H1 (cell line): ENCODE measurements at regions not wholly inside any gene's neighbourhood (a gene's known extent, or its start where the extent isn't known, plus 50 kb on each side); places are given as distances from the start of the nearest gene placed in this dataset.

Experiments used
- CTCF ChIA-PET: fragments of 300-600 bp; sonication (Branson Sonifier 250); formaldehyde crosslinking; loops from one replicate; lab custom pipeline; 2021; ENCODE audit not compliant: partially characterized antibody; lab: Charles Lee
- POLR2A ChIA-PET: fragments of 300-600 bp; sonication (Branson Sonifier 250); formaldehyde crosslinking; loops from one replicate; lab custom pipeline; 2021; ENCODE audit warnings: inconsistent platforms; ENCODE audit not compliant: partially characterized antibody; lab: Charles Lee
- DNase-seq, 2 experiments: peaks; one replicate each; pipeline versions ENCODE4 v3.0.0 to v3.0.0-alpha.2; 2010 to 2022; ENCODE audit warnings: low spot score in 2 of 2, low read depth in 1 of 2, mixed read lengths in 1 of 2
- FAIRE-seq: peaks from 2 replicates; lab custom pipeline; 2011; peaks lifted over from hg19 to GRCh38; lab: Jason Lieb, UNC
- H2AFZ ChIP-seq: 2 replicates; pipeline ENCODE4 v1.8.1; 2012; ENCODE audit warnings: low read length, inconsistent platforms
- H2AK5ac ChIP-seq: 2 replicates; pipeline ENCODE4 v1.6.1; 2013; ENCODE audit warnings: low read depth, low read length
- H2BK120ac ChIP-seq: replicated peaks from 2 replicates; pipeline ENCODE3; 2013; ENCODE audit warnings: low read depth, low read length, inconsistent platforms
- H2BK12ac ChIP-seq: 2 replicates; pipeline ENCODE4 v1.6.1; 2013; ENCODE audit warnings: low read depth, low read length
- H2BK15ac ChIP-seq: 2 replicates; pipeline ENCODE4 v1.6.1; 2013; ENCODE audit warnings: low read length
- H2BK20ac ChIP-seq: 2 replicates; pipeline ENCODE4 v1.6.1; 2013; ENCODE audit warnings: low read length
- H2BK5ac ChIP-seq: 2 replicates; pipeline ENCODE4 v1.6.1; 2013; ENCODE audit warnings: low read depth, low read length
- H3K14ac ChIP-seq: 2 replicates; pipeline ENCODE4 v1.6.1; 2013; ENCODE audit warnings: inconsistent platforms; ENCODE audit not compliant: insufficient read length
- H3K18ac ChIP-seq: 2 replicates; pipeline ENCODE4 v1.6.1; 2013; ENCODE audit warnings: low read length; ENCODE audit errors: extremely low read depth
- H3K23ac ChIP-seq: 2 replicates; pipeline ENCODE4 v1.6.1; 2013; ENCODE audit warnings: inconsistent platforms; ENCODE audit not compliant: insufficient read length
- H3K23me2 ChIP-seq: 2 replicates; pipeline ENCODE4 v1.6.1; 2013; ENCODE audit warnings: low read depth, low read length
- H3K27ac ChIP-seq: 2 replicates; pipeline ENCODE4 v1.6.1; 2011; ENCODE audit warnings: low read depth, low read length, inconsistent platforms
- H3K27me3 ChIP-seq, 4 experiments: replicated peaks in 1 of 4; 1 replicate in 1 of 4; 2 replicates in 3 of 4; pipeline versions ENCODE4 v1.6.1 to v1.8.1; 2011 to 2013; ENCODE audit warnings: low read length in 3 of 4, mild to moderate bottlenecking in 3 of 4, inconsistent platforms in 2 of 4, mixed read lengths in 2 of 4, moderate library complexity in 1 of 4; ENCODE audit not compliant: control insufficient read depth in 3 of 4, insufficient read depth in 3 of 4; ENCODE audit errors: extremely low read depth in 1 of 4
- H3K36me3 ChIP-seq, 4 experiments: 2 replicates each; pipeline versions ENCODE4 v1.6.1 to v1.8.1; 2011 to 2013; ENCODE audit warnings: mild to moderate bottlenecking in 4 of 4, low read length in 3 of 4, moderate library complexity in 2 of 4, control low read depth in 1 of 4, inconsistent platforms in 1 of 4; ENCODE audit not compliant: insufficient read depth in 4 of 4, control insufficient read depth in 2 of 4
- H3K4ac ChIP-seq: replicated peaks from 2 replicates; pipeline ENCODE3; 2013; ENCODE audit warnings: low read length, low read depth, mixed read lengths, inconsistent platforms; ENCODE audit not compliant: insufficient read length
- H3K4me1 ChIP-seq, 4 experiments: replicated peaks in 1 of 4; 1 replicate in 1 of 4; 2 replicates in 3 of 4; pipeline versions ENCODE4 v1.6.1 to v1.8.1; 2011 to 2013; ENCODE audit warnings: low read length in 3 of 4, inconsistent platforms in 2 of 4, mixed read lengths in 1 of 4; ENCODE audit not compliant: insufficient read depth in 4 of 4, control insufficient read depth in 3 of 4
- H3K4me2 ChIP-seq, 2 experiments: 2 replicates each; pipeline versions ENCODE4 v1.6.1 to v1.8.1; 2011 to 2013; ENCODE audit warnings: low read depth in 2 of 2, low read length in 2 of 2, control low read depth in 1 of 2, inconsistent platforms in 1 of 2, mild to moderate bottlenecking in 1 of 2; ENCODE audit not compliant: insufficient read depth in 1 of 2
- H3K4me3 ChIP-seq, 4 experiments: fragments of 200-600, 300-600 bp in 1 of 4; sonication (generic), shearing (Covaris generic), sonication (Bioruptor Twin) in 1 of 4; 2 replicates each; pipeline versions ENCODE4 v1.5.1 to v1.8.1; 2011 to 2016; ENCODE audit warnings: low read length in 4 of 4, low read depth in 3 of 4, control low read depth in 2 of 4, inconsistent platforms in 2 of 4, mild to moderate bottlenecking in 2 of 4, mixed read lengths in 1 of 4, moderate library complexity in 1 of 4; ENCODE audit not compliant: insufficient read depth in 2 of 4; ENCODE audit errors: extremely low read depth in 1 of 4
- H3K56ac ChIP-seq: replicated peaks from 2 replicates; pipeline ENCODE3; 2013; ENCODE audit warnings: low read depth, mild to moderate bottlenecking, mixed read lengths, low read length, inconsistent platforms; ENCODE audit not compliant: insufficient read length
- H3K79me1 ChIP-seq: 2 replicates; pipeline ENCODE4 v1.6.1; 2013; ENCODE audit warnings: low read depth, low read length, control low read depth
- H3K79me2 ChIP-seq, 2 experiments: 2 replicates each; pipeline versions ENCODE4 v1.6.1 to v1.8.1; 2012 to 2013; ENCODE audit warnings: low read length in 2 of 2, mild to moderate bottlenecking in 2 of 2, inconsistent platforms in 1 of 2; ENCODE audit not compliant: insufficient read depth in 2 of 2, control insufficient read depth in 1 of 2
- H3K9ac ChIP-seq, 4 experiments: replicated peaks in 1 of 4; 1 replicate in 1 of 4; 2 replicates in 3 of 4; pipeline versions ENCODE4 v1.6.1 to v1.8.1; 2011 to 2013; ENCODE audit warnings: low read depth in 3 of 4, low read length in 3 of 4, control low read depth in 2 of 4, mild to moderate bottlenecking in 2 of 4, moderate library complexity in 2 of 4, inconsistent platforms in 1 of 4; ENCODE audit errors: extremely low read depth in 1 of 4
- H3K9me3 ChIP-seq, 2 experiments: 2 replicates each; pipeline versions ENCODE4 v1.6.1 to v1.8.1; 2012 to 2013; ENCODE audit warnings: mild to moderate bottlenecking in 2 of 2, moderate library complexity in 2 of 2, control low read depth in 1 of 2, inconsistent platforms in 1 of 2, low read depth in 1 of 2, low read length in 1 of 2, mixed read lengths in 1 of 2; ENCODE audit not compliant: insufficient read depth in 2 of 2
- H4K20me1 ChIP-seq, 2 experiments: replicated peaks in 1 of 2; 2 replicates each; pipeline versions ENCODE3 to v1.8.1; 2011 to 2013; ENCODE audit warnings: inconsistent platforms in 2 of 2, low read length in 2 of 2, mild to moderate bottlenecking in 1 of 2; ENCODE audit not compliant: insufficient read depth in 2 of 2, control insufficient read depth in 1 of 2
- H4K5ac ChIP-seq: 2 replicates; pipeline ENCODE4 v1.6.1; 2013; ENCODE audit warnings: low read length, low read depth, mixed read lengths, inconsistent platforms; ENCODE audit not compliant: insufficient read length
- H4K8ac ChIP-seq: 2 replicates; pipeline ENCODE4 v1.8.0; 2013; ENCODE audit warnings: mild to moderate bottlenecking, moderate library complexity, low read length, inconsistent platforms; ENCODE audit not compliant: insufficient read depth; ENCODE audit errors: extremely low read depth
- H4K91ac ChIP-seq: replicated peaks from 2 replicates; pipeline ENCODE3; 2013; ENCODE audit warnings: low read length, mixed read lengths, inconsistent platforms; ENCODE audit not compliant: insufficient read length
- CTBP2 ChIP-seq: IDR thresholded peaks from 2 replicates; pipeline ENCODE4 v1.7.0; 2011; ENCODE audit warnings: borderline replicate concordance, mild to moderate bottlenecking, moderate library complexity, mixed read lengths, low read length; ENCODE audit not compliant: insufficient read depth, insufficient read length
- EP300 ChIP-seq, 2 experiments: IDR thresholded peaks; 1 replicate in 1 of 2; 2 replicates in 1 of 2; pipeline ENCODE4 v1.6.1; 2011 to 2012; ENCODE audit warnings: low read depth in 2 of 2, low read length in 2 of 2, mild to moderate bottlenecking in 2 of 2, borderline replicate concordance in 1 of 2, inconsistent platforms in 1 of 2, moderate library complexity in 1 of 2
- EZH2 ChIP-seq: fragments of 200-600 bp; sonication (generic); IDR thresholded peaks from 2 replicates; pipeline ENCODE4 v1.7.1; 2012; ENCODE audit warnings: low read depth, mild to moderate bottlenecking, moderate library complexity, low read length, inconsistent platforms; ENCODE audit not compliant: severe bottlenecking
- WGBS, 2 experiments: shearing (Covaris generic) in 1 of 2; methylation state at CpG; one replicate each; pipeline versions ENCODE4 v1.1.6 to v1.1.7; 2013 to 2015; ENCODE audit warnings: low lambda C conversion rate in 2 of 2, mixed read lengths in 2 of 2, inconsistent platforms in 1 of 2, low coverage in 1 of 2, missing lambda C conversion rate in 1 of 2; ENCODE audit not compliant: insufficient replicate concordance in 2 of 2, insufficient coverage in 1 of 2, insufficient read length in 1 of 2; ENCODE audit errors: extremely low coverage in 1 of 2, missing lambda C conversion rate in 1 of 2; 5-methylcytosine and 5-hydroxymethylcytosine counted together

GRCh38 chr6:101266063-101266462, 127.4 kb upstream of the GRIK2 start:
- H3K14ac ChIP-seq, result no peak overlapping the region
- ChIA-PET POLR2A (no interaction called here), CTCF (no interaction called here)

More at GRCh38 chr6:101266063-101266462, 127.4 kb upstream of the GRIK2 start:
- no peaks in the 10 kb centered on the region for H3K79me2 ChIP-seq
- H3K9ac ChIP-seq, result no peak overlapping the region
- H3K4me2 ChIP-seq, result no peak overlapping the region
- no peak for FAIRE-seq
- no peaks in the 10 kb centered on the region for H3K36me3 ChIP-seq
- H3K4me1 ChIP-seq, result no peaks in the 10 kb centered on the region
- H2AFZ ChIP-seq, result no peak overlapping the region
- no peak overlapping the region for H2BK12ac ChIP-seq
- H2BK120ac ChIP-seq, result no peak overlapping the region
- H4K20me1 ChIP-seq, result no peaks in the 10 kb centered on the region
- H3K9me3 ChIP-seq, result no peaks in the 10 kb centered on the region
- H4K8ac ChIP-seq, result no peak overlapping the region
- H2BK20ac ChIP-seq, result no peak overlapping the region
- H2AK5ac ChIP-seq, result no peak overlapping the region
- H3K18ac ChIP-seq, result no peak overlapping the region
- H3K79me1 ChIP-seq, result no peaks in the 10 kb centered on the region
- TF ChIP-seq CTBP2 (no peak), EP300 (IDR thresholded peaks at IDR 0.05; ENCODE audit: borderline replicate concordance in 1 of 2, low read depth in 2 of 2, low read length in 2 of 2) (no peak), EZH2 (no peak)
- no peak overlapping the region for H3K56ac ChIP-seq
- no peak overlapping the region for H3K27ac ChIP-seq
- H3K4ac ChIP-seq, result no peak overlapping the region
- no peak overlapping the region for H3K4me3 ChIP-seq
- no peak overlapping the region for H2BK15ac ChIP-seq
- no peak overlapping the region for H2BK5ac ChIP-seq
- DNase-seq, result no peak
- H3K23me2 ChIP-seq, result no peaks in the 10 kb centered on the region
- H4K5ac ChIP-seq, result no peak overlapping the region
- H4K91ac ChIP-seq, result no peak overlapping the region
- H3K23ac ChIP-seq, result no peak overlapping the region
- 91% methylated on average over 2 of the region's 2 CpGs; no CpG with 5 or more reads in 1 of the 2 experiments for WGBS, 2 experiments
- H3K27me3 ChIP-seq, result no peaks in the 10 kb centered on the region
